ENCODE measurements at regions not wholly inside any gene's neighbourhood (a gene's known extent, or its start where the extent isn't known, plus 50 kb on each side); places are given as distances from the start of the nearest gene placed in this dataset.

- no peak for DNase-seq (ENCODE audit: low read depth, low spot score)
These were observed 54.0 kb upstream of the PRPS1L1 start for GRCh38 chr7:18081617-18082016.

GRCh38 chr7:18082169-18082568 lies 54.5 kb upstream of the PRPS1L1 start:
- DNase-seq (ENCODE audit: low read depth, low spot score): no peak

- no peak for DNase-seq (ENCODE audit: low read depth, low spot score)
These were observed 58.7 kb upstream of the PRPS1L1 start for GRCh38 chr7:18086165-18087025.

- no peak for DNase-seq (ENCODE audit: low read depth, low spot score)
These were observed 59.5 kb upstream of the PRPS1L1 start for GRCh38 chr7:18087026-18087686.

- DNase-seq (ENCODE audit: low read depth, low spot score): no peak
These were observed 60.0 kb upstream of the PRPS1L1 start for GRCh38 chr7:18087687-18088078.

- no peak for DNase-seq (ENCODE audit: low read depth, low spot score)
These were observed 68.4 kb upstream of the PRPS1L1 start for GRCh38 chr7:18096087-18096486.

- no peak for DNase-seq (ENCODE audit: low read depth, low spot score)
These were observed 74.9 kb upstream of the PRPS1L1 start for GRCh38 chr7:18102576-18102975.

GRCh38 chr7:18103436-18104218 lies 76.0 kb upstream of the PRPS1L1 start:
- DNase-seq (ENCODE audit: low read depth, low spot score): no peak

GRCh38 chr7:18109762-18110161 lies 82.1 kb upstream of the PRPS1L1 start:
- DNase-seq (ENCODE audit: low read depth, low spot score): no peak

- DNase-seq (ENCODE audit: low read depth, low spot score): no peak
These were observed 89.0 kb upstream of the PRPS1L1 start for GRCh38 chr7:18116661-18117060.

- DNase-seq (ENCODE audit: low read depth, low spot score): no peak
These were observed 89.8 kb upstream of the PRPS1L1 start for GRCh38 chr7:18117482-18117881.

- DNase-seq (ENCODE audit: low read depth, low spot score): no peak
These were observed 92.3 kb upstream of the PRPS1L1 start for GRCh38 chr7:18119985-18120384.

GRCh38 chr7:18123508-18124239 lies 96.0 kb upstream of the PRPS1L1 start:
- no peak for DNase-seq (ENCODE audit: low read depth, low spot score)

- DNase-seq (ENCODE audit: low read depth, low spot score): no peak
These were observed 97.8 kb upstream of the PRPS1L1 start for GRCh38 chr7:18125476-18125875.

- no peak for DNase-seq (ENCODE audit: low read depth, low spot score)
These were observed 98.6 kb upstream of the PRPS1L1 start for GRCh38 chr7:18126281-18126680.

GRCh38 chr7:18128846-18129245 lies 101.2 kb upstream of the PRPS1L1 start:
- DNase-seq (ENCODE audit: low read depth, low spot score): no peak

- no peak for DNase-seq (ENCODE audit: low read depth, low spot score)
These were observed 105.2 kb upstream of the PRPS1L1 start for GRCh38 chr7:18132811-18133210.

GRCh38 chr7:18133921-18134320 lies 106.3 kb upstream of the PRPS1L1 start:
- DNase-seq (ENCODE audit: low read depth, low spot score): no peak

GRCh38 chr7:18140943-18141342 lies 113.3 kb upstream of the PRPS1L1 start:
- no peak for DNase-seq (ENCODE audit: low read depth, low spot score)

- no peak for DNase-seq (ENCODE audit: low read depth, low spot score)
These were observed 116.5 kb upstream of the PRPS1L1 start for GRCh38 chr7:18144166-18144565.

- DNase-seq (ENCODE audit: low read depth, low spot score): no peak
These were observed 117.5 kb upstream of the PRPS1L1 start for GRCh38 chr7:18145160-18145559.

GRCh38 chr7:18151422-18151821 lies 123.8 kb upstream of the PRPS1L1 start:
- DNase-seq (ENCODE audit: low read depth, low spot score): no peak
